Erythroblast (primary cell): ENCODE measurements at regions not wholly inside any gene's neighbourhood (a gene's known extent, or its start where the extent isn't known, plus 50 kb on each side); places are given as distances from the start of the nearest gene placed in this dataset.

Experiments used
- GATA1 ChIP-seq: IDR thresholded peaks from 2 replicates; pipeline ENCODE4 v1.6.1; 2011; ENCODE audit warnings: low read depth, mild to moderate bottlenecking, control low read depth, low read length, moderate library complexity
- POLR2A ChIP-seq: IDR thresholded peaks from 2 replicates; pipeline ENCODE4 v1.6.1; 2011; ENCODE audit warnings: mild to moderate bottlenecking, low read length

DNA sequence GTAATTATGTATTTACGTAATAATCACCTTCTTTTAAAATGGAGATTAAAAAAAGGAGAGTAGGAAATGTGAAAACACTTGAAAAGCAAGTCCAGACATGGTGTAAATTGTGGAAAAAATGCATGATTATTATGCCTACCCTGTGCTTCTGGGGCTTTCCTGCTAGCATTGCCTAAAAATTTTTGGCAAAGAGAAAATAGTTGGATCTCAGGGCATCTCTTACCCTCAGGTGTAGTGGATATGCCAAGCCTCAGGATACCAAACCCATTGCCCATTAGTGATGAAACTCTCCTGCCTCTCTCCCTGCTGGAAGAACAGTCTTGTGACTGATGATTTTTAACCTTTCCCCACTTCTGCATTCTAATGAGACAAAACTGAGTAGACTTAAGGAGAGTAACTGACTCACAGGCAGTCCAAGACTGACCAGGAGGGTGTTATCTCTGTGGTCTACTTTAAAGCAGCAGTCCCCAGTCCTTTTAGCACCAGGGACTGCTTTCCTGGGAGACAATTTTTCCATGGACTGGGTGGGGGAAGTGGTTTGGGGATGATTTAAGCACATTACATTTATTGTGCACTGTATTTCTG lies 174.6 kb downstream of the ZNF330 start:
- TF ChIP-seq POLR2A (no peak), GATA1 (no peak)
